Bronchial epithelial cell (primary cell): ENCODE measurements at regions not wholly inside any gene's neighbourhood (a gene's known extent, or its start where the extent isn't known, plus 50 kb on each side); places are given as distances from the start of the nearest gene placed in this dataset.
A peak's percentile ranks its signal among the peaks of the same experiment; 100 is the strongest.

Experiments used
- DNase-seq: peaks from one replicate; pipeline ENCODE4 v3.0.0-alpha.2; 2010; ENCODE audit warnings: low read depth
- FAIRE-seq: peaks from 2 replicates; lab custom pipeline; 2011; peaks lifted over from hg19 to GRCh38; lab: Jason Lieb, UNC
- H3K27me3 ChIP-seq: 2 replicates; pipeline ENCODE4 v1.5.1; 2011; ENCODE audit warnings: low read length; ENCODE audit not compliant: control insufficient read depth, insufficient read depth
- H3K36me3 ChIP-seq: 2 replicates; pipeline ENCODE4 v1.5.1; 2011; ENCODE audit warnings: low read length; ENCODE audit not compliant: control insufficient read depth, insufficient read depth
- H3K4me3 ChIP-seq: 2 replicates; pipeline ENCODE4 v1.5.1; 2011; ENCODE audit warnings: mild to moderate bottlenecking, low read depth, low read length, control low read depth
- TF ChIP-seq, protein P1 (sequence below): IDR thresholded peaks from 2 replicates; pipeline ENCODE4 v1.5.1; 2011; ENCODE audit warnings: mild to moderate bottlenecking, moderate library complexity, low read length, control low read depth, inconsistent platforms; ENCODE audit not compliant: insufficient read depth, severe bottlenecking

DNA sequence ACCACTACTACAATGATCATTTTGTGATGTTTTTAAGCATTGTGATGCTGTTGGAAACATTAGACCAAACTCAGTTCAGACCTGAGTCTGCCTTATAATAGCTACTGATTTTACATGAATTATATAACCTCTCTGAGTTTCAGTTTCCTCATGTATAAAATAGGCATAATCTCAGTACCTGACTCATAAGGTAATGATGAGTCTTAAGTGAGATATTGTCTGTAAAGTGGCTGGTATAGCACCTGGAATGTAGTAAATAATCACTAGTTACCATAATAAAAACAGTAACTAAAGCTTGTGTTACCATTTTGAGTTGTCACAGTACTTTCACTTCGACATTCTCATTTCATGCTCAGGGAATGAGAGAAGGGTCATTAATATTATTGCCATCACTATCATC is 381.5 kb upstream of the SALL1 start:
- H3K4me3 ChIP-seq = no peak overlapping the region
- FAIRE-seq (no peak), DNase-seq (peak; percentile 74)
- TF ChIP-seq, protein P1, sequence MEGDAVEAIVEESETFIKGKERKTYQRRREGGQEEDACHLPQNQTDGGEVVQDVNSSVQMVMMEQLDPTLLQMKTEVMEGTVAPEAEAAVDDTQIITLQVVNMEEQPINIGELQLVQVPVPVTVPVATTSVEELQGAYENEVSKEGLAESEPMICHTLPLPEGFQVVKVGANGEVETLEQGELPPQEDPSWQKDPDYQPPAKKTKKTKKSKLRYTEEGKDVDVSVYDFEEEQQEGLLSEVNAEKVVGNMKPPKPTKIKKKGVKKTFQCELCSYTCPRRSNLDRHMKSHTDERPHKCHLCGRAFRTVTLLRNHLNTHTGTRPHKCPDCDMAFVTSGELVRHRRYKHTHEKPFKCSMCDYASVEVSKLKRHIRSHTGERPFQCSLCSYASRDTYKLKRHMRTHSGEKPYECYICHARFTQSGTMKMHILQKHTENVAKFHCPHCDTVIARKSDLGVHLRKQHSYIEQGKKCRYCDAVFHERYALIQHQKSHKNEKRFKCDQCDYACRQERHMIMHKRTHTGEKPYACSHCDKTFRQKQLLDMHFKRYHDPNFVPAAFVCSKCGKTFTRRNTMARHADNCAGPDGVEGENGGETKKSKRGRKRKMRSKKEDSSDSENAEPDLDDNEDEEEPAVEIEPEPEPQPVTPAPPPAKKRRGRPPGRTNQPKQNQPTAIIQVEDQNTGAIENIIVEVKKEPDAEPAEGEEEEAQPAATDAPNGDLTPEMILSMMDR = no peak
- H3K27me3 ChIP-seq = no peaks in the 10 kb centered on the region
- H3K36me3 ChIP-seq = no peaks in the 10 kb centered on the region

DNA sequence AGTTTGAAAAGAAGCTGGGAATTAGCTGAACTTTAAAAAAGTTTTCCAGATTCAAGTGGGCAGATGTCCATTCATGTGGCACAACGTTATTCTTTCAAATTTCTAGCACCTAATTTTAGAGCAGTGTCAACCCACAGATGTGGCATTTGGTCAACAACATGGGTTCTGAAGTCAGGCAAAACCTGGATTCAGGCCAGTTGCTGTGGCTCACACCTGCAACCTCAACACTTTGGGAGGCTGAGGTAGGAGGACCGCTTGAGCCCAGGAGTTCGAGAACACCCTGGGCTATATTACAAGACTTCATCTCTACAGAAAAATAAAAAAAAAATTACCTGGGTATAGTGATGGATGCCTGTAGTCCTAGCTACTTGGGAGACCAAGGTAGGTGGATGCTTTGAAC is 380.2 kb upstream of the SALL1 start:
- TF ChIP-seq, protein P1 = no peak
- H3K27me3 ChIP-seq = no peaks in the 10 kb centered on the region
- no peak for FAIRE-seq

DNA sequence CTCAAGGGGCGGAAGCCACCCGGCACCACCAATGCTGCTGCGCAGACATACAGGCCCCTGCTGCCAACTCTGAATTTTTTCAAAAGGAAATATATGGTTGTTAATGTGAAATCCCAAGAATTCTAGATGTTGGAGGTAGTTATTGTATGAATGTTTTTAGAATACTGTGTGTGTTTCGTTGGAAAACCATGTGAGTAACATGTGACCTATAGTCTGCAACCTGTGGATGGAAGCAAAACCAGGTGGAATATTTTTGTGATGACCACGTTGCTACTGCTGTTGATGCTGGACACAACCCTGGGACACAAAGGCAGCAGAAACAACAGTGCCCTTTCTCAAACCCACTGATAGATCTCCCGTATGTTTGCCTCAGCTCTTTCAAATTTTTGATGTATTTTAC is 376.3 kb upstream of the SALL1 start:
- DNase-seq = no peak
- TF ChIP-seq, protein P1 = no peak
- no peak overlapping the region for H3K4me3 ChIP-seq
- H3K27me3 ChIP-seq = no peaks in the 10 kb centered on the region
- H3K36me3 ChIP-seq = no peaks in the 10 kb centered on the region
- no peak for FAIRE-seq

More for the DNA sequence above, 380.2 kb upstream of the SALL1 start:
- no peak overlapping the region for H3K4me3 ChIP-seq
- no peak for DNase-seq
- no peaks in the 10 kb centered on the region for H3K36me3 ChIP-seq

DNA sequence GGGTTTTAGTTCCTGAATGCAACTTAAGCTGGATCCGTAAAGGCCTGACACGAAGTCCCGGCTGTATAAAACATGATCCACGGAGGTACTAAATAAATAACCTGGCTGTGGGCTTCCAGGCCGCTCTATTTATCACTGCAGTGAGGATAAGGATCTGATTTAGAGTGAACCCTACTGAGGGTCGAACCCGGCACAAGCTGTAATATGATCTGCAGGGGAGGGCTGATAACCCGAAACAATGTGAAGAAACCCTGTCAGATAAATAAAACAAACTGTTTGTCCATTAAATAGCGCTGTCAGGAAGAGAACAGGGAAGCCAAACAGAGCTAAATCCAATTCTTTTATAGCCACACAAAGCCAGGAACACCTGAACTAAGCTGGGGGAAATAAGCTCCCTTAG is 375.6 kb upstream of the SALL1 start:
- no peaks in the 10 kb centered on the region for H3K27me3 ChIP-seq
- FAIRE-seq = no peak
- no peak for DNase-seq
- TF ChIP-seq, protein P1 = no peak
- no peak overlapping the region for H3K4me3 ChIP-seq
- no peaks in the 10 kb centered on the region for H3K36me3 ChIP-seq

DNA sequence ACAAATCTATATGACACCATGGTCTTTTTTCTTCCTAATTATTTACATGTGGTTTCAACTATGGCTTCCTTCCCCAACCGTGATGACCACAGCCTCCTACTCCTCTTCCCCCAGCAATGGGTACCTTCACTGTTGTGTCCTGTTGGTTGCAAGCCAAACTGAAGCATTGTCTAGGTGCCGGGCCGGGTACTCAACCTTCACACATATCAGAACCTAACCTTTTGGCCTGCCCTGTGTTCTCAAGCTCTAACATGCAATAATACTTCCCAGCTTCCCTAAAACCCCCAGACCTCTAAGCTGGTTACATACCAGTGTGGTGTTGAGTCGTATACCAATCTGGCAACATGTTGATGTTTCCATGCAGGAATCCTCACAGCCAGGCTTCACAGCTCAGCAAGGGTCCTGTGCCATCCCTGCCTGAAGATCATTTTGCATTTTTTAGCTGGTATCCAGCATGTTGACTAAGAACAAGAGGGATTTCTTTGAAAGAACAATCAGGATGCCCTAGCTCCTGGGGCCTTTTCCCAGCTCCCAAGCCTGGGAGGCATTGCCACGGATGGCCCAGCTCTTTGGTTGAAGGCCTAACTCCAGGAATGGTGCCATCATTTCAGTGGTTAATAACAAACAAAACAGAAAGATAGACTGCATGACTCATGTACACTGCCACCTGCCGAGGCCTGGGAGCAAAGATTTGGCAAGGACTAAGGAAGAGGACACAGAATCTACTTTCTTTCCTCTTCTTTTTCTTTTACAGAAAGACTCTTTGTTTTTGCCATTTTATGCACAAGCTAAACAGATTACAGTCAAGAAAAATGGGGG is 373.7 kb upstream of the SALL1 start:
- TF ChIP-seq, protein P1 = peak; percentile 22
- DNase-seq (peak; percentile 39), FAIRE-seq (no peak)
- Histone ChIP-seq H3K4me3 (no peak overlapping the region), H3K27me3 (no peaks in the 10 kb centered on the region), H3K36me3 (no peaks in the 10 kb centered on the region)
